Stimulated activated CD4-positive, alpha-beta T cell treated with anti-CD3 and anti-CD28 coated beads, Interleukin-1b, Interleukin-23, amount 100 ng/mL, for 1 hour (primary cell): ENCODE measurements at regions not wholly inside any gene's neighbourhood (a gene's known extent, or its start where the extent isn't known, plus 50 kb on each side); places are given as distances from the start of the nearest gene placed in this dataset.

ENCODE experiments used
- DNase-seq, 2 donors: peaks; one replicate each; pipeline ENCODE4 v3.0.0-alpha.2; 2020; ENCODE audit warnings: low read depth in 2 of 2

GRCh38 chr11:122399375-122399774 lies 256.1 kb upstream of the UBASH3B start:
- DNase-seq, result no peak

- DNase-seq, result no peak
Measured at GRCh38 chr11:122398851-122399250, 256.7 kb upstream of the UBASH3B start.

GRCh38 chr11:122398167-122398566 lies 257.4 kb upstream of the UBASH3B start:
- no peak for DNase-seq

DNA sequence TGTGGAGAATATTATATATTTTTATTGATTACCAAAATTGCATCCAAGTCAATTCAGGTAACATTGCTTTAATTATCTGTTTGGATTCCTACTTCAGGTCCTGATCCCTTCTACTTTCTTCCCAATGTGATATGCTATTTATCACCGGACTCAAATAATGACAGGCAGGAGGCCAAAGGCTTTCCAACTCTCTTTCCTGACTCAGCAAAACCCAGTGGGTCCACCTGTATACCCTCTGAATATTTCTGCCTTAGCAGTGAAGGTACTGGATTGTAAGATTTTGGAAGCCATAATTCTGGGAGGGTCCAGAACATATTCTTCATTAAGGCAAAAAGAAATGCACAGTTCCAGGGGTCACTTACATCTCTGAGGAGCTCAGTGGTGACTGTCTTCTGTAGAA lies 260.2 kb upstream of the UBASH3B start:
- no peak for DNase-seq

DNA sequence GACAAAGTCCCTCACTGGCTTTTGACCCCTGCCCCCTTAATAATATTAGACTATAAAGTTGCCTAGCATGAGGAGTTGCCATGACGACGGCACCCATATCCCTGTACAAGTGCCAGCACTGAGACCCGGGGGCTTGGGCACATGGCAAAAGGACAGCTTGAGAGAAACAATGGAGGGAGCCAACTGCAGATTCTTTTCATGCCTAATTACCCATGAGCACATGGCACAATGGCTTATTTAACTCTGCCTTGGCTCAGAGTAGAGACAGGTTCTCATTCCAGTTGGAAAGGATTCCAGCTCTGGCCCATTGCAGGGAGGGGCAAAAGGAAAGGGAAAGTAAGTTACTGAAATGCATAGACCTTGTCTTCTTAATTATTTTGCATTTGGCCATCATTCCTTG lies 261.2 kb upstream of the UBASH3B start:
- no peak for DNase-seq

- DNase-seq, result no peak
Measured at GRCh38 chr11:122393209-122393860, 262.2 kb upstream of the UBASH3B start.

DNA sequence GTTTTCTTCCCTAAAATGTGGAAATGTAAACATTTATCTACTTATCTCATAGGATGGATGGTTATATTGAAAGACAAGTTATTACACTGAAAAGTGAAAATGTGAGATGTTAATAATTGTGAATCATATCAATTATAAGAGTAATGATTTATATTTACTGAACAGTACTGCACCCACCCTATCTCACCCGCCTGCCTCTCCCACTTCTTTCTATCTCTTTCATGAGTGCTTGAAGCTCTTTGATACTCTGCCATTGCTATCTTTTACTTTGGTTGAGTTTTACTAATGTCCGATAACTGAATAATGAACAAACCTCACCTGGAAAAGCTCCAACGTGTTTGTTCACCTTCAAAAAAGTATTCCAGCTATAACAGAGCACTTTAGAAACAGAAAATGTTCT lies 263.0 kb upstream of the UBASH3B start:
- no peak for DNase-seq

GRCh38 chr11:122391049-122391448 lies 264.5 kb upstream of the UBASH3B start:
- no peak for DNase-seq

DNA sequence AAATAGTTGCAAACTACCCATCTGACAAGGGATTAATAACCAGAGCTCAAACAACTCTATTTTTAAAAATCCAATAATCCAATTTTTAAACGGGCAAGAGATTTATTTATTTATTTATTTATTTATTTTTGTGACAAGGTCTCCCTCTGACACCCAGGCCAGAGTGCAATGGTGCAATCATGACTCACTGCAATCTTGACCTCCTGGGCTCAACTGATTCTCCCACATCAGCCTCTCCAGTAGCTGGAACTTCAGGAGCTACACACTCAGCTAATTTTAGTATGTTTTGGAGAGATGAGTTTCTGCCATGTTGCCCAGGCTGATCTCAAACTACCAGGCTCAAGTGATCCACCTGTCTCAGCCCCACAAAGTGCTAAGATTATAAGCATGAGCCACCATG lies 267.2 kb upstream of the BLID start:
- DNase-seq, result no peak

DNA sequence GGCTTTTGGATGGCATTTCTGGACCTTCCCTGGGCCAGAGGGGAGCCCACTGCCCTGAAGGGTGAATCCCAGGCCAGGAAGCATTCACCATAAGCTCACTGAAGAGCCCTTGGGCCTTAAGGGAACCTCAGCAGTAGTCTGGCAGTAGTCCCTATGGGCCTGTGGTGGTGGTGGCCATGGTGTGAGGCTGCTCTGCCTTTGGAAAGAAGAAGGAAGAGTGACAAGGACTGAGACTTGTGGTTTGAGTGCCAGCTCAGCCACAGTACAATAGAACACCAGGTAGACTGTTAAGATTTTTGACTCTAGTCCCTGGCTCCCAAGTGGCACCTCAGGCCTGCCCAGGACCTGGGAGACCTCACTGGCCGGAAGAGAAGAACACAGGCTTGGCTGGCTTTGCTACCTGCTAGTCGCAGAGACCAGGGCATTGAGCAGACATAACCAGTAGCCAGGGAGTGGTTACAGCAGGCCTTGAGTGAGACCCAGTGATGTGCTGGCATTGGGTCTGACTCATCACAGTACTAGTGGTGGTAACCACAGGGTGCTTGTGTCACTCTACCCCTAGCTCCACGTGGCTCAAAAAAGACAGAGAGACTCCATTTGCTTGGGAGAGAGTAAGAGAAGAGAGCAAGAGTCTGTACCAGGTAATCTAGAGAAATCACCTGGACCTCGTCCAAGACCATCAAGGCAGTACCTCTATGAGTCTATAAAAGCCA lies 259.8 kb upstream of the BLID start:
- DNase-seq, result no peak

DNA sequence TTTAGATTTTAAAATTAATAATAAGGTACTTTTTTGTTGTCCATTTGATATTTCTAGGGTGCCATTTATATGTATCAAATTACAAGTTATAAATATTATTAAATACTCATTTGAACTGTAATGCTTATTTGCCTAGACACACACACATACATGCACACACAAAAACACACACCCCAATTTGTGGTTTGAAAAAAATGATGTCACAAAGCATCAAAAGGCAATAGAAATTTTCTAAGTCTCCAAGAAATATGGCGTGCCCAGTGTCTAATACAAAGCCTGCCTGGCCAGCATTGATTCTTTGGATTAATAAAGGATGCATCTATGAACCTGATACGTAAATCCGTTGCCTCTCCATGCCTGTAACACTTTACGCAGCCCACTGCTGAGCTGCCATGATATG lies 252.8 kb upstream of the BLID start:
- no peak for DNase-seq

DNA sequence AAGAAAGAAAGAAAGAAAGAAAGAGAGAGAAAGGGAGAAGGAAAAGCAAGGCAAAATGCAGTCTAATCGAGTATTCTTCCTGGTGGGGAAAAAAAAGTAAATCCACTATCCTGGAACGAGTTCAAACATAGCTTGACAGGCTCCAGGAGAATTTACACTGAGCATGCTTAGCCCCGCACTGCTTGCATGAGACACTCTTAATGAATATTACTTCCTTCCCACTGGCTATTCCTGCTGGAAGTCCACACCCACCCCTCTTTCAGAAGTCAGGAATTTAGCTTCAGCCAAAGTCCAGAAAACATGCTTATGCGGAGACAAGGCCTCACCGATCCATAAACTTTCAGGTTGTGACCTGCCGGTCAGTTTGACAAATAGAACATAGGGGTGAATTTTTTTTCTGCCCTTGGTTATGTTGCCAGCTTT lies 251.8 kb upstream of the BLID start:
- no peak for DNase-seq

DNA sequence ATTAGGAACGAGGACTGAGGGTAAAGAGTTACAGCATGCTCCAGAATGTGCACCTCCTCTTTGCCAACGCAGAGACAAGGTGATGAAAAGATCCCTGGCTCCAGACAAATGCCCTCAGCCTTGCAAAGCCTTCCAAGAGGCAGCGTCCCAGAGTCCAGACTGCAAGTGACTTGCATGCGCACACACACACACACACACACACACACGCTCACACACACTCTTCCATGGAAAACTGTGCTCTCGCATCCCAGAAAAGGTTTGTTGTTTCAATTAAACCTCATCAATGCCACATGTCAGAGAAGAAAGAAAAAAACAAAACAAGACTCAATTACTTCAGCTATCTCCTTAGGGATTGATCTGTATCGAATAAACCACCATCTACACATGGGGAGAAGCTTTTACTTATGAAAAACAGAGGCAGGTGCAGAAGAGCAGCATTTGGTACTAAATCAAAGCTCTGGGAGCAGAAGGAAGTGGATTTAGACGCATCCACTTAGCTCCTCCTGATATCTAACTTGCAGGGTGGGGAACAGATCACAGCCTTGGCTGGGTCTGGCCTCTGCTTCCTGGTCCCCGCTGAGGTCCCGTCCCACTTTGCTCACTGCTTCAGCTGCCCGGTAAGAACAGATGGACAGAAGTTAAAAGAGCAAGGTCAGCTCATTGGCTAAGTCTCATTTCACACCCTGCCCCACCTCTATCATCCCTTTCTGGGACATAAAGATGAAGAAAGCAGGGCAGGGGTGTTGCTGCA lies 249.8 kb upstream of the BLID start:
- no peak for DNase-seq

- no peak for DNase-seq
Measured at GRCh38 chr11:122363296-122363695, 247.3 kb upstream of the BLID start.

DNA sequence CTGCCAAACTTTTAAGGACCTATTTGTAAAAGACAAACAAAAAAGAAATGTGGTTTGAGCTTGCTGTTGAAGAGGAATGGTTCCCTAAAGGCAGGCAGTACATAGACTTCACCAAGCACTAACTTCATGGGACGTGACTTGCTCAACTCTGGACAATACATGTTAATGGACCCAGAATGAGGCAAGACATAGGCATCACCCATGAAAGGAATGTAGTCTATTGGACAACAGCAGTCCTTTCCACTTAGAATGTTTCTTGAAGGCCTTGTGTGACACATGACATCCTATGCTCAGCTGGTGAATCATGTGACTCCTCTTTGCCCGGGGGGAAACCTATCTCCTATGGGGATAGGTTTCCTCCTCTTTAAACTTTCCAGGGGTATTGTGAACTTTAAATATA lies 246.4 kb upstream of the BLID start:
- no peak for DNase-seq

DNA sequence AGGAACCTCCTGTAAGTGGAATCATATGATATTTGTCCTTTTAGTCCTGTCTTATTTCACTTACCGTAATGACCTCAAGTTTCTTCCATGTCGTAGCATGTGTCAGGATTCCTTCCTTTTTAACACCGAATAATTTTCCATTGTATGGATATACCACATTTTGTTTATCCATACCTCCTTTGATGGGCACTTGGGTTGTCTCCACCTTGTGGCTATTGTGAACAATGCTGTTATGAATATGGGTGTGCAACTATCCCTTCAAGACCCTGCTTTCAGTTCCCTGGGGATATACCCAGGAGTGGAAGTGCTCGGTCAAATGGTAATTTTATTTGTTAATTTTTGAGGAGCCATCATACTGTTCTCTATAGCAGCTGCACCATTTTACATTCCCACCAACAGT lies 244.9 kb upstream of the BLID start:
- DNase-seq, result no peak

DNA sequence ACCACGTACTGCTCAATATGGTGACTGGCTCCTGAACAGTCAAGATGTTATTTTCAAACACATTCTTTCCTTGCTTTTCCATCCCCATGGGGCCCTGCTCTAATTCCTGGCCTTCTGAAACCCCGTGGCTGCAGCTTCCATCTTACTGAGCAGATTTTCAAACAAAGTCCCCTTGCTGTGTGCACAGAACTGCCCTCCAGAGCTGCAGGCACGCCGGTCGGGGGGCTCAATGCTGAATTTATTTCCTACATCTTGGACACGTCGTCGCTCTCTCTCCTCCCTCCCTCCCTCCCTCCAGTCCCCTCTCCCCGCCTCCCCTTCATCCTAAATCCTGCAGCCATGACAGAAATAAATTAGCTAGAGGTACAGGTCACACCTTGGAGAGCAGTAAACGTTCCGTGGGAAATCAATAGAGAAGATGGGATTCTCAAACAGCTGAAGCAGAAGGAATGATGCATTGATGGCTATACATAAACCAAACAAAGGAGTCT lies 243.1 kb upstream of the BLID start:
- no peak for DNase-seq

GRCh38 chr11:122358292-122358691 lies 242.3 kb upstream of the BLID start:
- no peak for DNase-seq

- no peak for DNase-seq
Measured at GRCh38 chr11:122355968-122356367, 240.0 kb upstream of the BLID start.

- no peak for DNase-seq
Measured at GRCh38 chr11:122354025-122354697, 238.1 kb upstream of the BLID start.

GRCh38 chr11:122353561-122353960 lies 237.5 kb upstream of the BLID start:
- DNase-seq, result no peak
